ENCODE measurements at regions not wholly inside any gene's neighbourhood (a gene's known extent, or its start where the extent isn't known, plus 50 kb on each side); places are given as distances from the start of the nearest gene placed in this dataset.

DNA sequence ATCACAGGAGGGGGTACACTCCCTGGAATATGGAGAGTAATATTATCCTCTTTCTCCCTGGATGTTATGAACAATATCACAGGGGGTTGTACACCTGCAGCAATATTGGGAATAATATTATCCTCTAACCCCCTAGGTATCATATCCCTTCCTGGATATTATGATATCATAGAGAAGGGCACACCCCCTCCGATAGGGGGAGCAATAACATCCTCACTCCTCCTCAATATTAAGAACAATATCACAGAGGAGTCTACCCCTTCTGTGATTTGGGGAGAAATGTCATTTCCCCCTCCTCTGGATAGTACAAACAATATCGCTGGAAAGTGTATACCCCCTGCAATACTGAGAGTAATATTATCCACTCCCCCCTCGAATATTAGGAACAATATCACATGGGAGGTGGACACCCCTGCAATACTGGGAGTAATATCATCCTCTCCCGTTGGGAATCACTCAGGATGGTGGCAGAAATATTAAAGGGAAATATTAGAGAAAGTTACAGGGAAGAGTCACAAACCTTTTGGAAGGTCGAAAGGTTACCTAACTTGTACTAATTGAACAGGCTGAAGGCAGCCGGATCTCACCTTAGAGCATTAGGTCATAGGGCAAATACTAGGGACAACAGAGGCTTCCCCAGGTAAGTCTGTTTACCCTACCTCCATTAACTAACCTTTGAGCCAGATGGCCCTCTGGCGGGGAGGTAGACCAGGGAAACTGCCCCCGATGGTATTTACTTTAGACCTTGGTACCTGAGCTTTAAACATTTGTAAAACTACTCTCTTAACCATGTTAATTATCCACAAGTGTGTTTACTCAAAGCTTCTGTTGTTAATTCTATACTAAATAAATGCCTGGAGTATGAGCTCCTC, 57.5 kb upstream of the FREM1 start:
- Mint-ChIP-seq H3K36me3 (no peaks in the 10 kb centered on the region), H3K27me3 (no peaks in the 10 kb centered on the region), H3K27ac (no peak overlapping the region), H3K9me3 (ENCODE audit: low read depth) (no peaks in the 10 kb centered on the region), H3K4me1 (no peaks in the 10 kb centered on the region), H3K4me3 (no peak overlapping the region)
- CTCF ChIA-PET, result no interaction called here
- no peak for DNase-seq
- no peak for ATAC-seq

DNA sequence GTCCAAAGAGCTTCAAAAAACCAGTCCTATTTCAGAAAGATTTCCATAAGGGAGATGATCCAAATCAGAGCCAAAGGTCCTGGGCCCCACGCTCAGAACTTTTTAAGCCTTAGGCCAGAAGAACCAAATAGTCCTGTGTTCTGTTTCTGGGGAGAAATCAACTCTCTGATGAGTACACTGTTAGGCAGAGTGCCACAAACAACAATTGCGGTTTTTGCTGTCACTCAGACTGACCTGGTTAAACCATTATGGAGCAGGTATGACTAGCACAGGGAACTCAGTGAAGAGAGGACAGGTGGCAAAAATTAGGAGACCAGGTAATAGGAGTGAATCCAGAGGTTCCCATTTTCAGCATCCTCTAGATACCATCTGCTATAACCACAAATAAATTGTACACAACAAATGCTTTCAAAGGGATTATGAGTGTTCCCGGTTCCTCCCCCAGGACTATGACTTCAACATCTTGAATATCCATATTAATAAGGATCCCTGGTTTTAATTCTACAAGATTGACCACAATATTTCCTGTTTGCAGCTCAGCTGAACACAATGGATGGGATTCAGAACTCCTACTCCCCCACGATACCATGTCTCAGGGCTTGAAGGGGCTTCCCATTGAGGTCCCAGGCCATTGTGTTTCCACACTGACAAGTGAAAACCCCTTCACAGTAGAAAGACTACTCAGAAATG, 52.1 kb upstream of the FREM1 start:
- H3K4me1 Mint-ChIP-seq, result peaks cover 8% of the 10 kb centered on the region
- no peaks in the 10 kb centered on the region for H3K27me3 Mint-ChIP-seq
- no peaks in the 10 kb centered on the region for H3K36me3 Mint-ChIP-seq
- no peak overlapping the region for H3K4me3 Mint-ChIP-seq
- CTCF ChIA-PET, result no interaction called here
- ATAC-seq (no peak), DNase-seq (no peak)
- no peak overlapping the region for H3K27ac Mint-ChIP-seq
- H3K9me3 Mint-ChIP-seq (ENCODE audit: low read depth), result no peaks in the 10 kb centered on the region

DNA sequence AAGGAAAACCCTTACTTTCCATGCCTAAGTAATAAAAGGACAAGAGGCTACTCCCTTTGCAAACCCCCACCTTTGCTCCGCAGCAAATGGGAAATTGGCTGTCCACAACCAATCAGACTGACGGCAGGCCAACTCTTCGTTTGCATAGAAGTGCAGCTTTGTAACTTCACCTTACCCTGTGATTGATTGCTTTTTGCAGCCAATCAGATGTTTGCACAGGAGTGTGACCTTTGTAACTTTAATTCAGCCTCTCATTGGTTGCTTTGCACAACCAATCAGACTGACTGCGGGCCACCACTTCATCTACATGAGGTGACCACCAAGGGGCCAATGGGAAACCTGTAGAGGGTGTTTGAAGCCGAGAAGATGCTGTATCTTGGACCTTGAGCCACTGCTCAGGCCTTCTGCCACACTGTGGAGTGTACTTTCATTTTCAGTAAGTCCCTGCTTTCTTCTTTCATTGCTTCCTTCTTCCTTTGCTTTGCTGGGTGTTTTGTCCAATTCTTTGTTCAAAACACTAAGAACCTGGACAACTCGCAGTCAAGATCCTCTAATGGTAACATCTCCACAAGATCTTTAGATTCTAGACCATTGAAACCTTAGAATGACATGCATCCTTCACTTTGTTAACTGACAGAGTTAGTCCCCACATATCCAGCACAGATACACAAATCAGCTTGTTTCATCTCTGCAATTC, 51.3 kb upstream of the FREM1 start:
- Mint-ChIP-seq H3K9me3 (ENCODE audit: low read depth) (no peaks in the 10 kb centered on the region), H3K27ac (no peak overlapping the region), H3K4me3 (no peak overlapping the region), H3K27me3 (no peaks in the 10 kb centered on the region), H3K36me3 (no peaks in the 10 kb centered on the region), H3K4me1 (peaks cover 8% of the 10 kb centered on the region)
- DNase-seq, result no peak
- no peak for ATAC-seq
- CTCF ChIA-PET, result no interaction called here

DNA sequence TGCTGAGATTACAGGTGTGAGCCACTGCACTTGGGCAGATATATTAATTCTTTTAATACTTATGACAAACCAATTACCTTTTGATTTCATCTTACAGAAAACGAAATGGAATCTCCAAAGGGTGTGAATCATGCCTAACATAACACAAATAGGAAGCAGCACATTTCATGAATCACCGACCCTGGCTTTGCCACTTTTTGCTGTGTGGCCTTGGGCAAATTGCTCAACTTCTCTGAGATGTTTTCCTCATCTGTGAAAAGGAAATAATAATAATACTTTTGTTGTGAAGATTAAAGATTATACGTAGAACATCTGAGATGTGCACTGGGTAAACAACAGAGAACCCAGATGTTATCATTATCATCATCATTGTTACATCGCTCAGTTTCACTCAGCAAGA, 50.7 kb upstream of the FREM1 start:
- no peaks in the 10 kb centered on the region for H3K36me3 Mint-ChIP-seq
- no peak for ATAC-seq
- no peak overlapping the region for H3K4me3 Mint-ChIP-seq
- no peak overlapping the region for H3K27ac Mint-ChIP-seq
- H3K4me1 Mint-ChIP-seq, result peaks cover 8% of the 10 kb centered on the region
- no peak for DNase-seq
- H3K27me3 Mint-ChIP-seq, result no peaks in the 10 kb centered on the region
- no peaks in the 10 kb centered on the region for H3K9me3 Mint-ChIP-seq (ENCODE audit: low read depth)
- CTCF ChIA-PET, result no interaction called here
